Fibroblast of skin of abdomen (primary cell): ENCODE measurements at regions not wholly inside any gene's neighbourhood (a gene's known extent, or its start where the extent isn't known, plus 50 kb on each side); places are given as distances from the start of the nearest gene placed in this dataset.

Experiments used
- DNase-seq: peaks from one replicate; pipeline ENCODE4 v3.0.0-alpha.2; 2013

- DNase-seq, result no peak
Observed at GRCh38 chr5:68380078-68380477, 164.5 kb downstream of the PIK3R1 start.

GRCh38 chr5:68381060-68381459 lies 165.5 kb downstream of the PIK3R1 start:
- DNase-seq, result no peak

DNA sequence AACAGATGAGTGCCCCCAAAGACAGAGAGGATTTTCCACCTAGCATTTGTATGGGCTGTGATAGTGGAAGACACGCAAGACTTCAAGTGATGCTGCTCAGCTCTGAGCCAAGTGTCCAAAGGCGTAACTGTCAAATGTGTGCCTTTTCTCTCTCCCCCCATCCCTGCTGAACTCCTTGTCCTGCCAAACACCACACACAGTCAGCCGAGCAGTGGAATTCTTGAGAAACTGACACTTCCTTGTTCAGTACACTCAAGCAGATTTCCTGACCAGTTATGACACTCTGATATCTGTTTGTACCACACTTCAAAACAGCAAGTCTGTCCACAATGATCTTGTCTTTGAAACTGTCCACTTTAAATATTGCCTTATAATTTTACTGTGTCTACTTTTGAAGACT lies 166.4 kb downstream of the PIK3R1 start:
- no peak for DNase-seq

DNA sequence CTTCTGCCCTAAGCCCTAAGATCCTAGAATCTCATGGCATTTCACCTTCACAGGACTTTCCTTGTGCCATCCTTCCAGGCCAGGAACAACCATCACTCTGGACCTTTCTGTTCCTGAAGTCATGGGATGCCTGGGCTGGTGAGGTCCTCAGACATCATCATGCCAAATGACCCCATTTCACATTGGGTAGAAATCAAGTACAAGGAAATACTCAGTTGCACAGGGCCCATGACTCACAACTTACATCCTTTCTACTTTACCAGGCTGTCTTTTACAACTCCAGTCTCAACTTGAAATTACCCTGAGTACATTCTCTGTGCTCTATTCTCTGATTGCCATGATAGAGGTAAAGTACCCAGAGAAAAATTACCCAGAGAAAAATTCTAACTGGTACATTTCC lies 167.1 kb downstream of the PIK3R1 start:
- DNase-seq, result no peak

- DNase-seq, result no peak
Observed at GRCh38 chr5:68383888-68384310, 168.3 kb downstream of the PIK3R1 start.

GRCh38 chr5:68384936-68385594 lies 169.5 kb downstream of the PIK3R1 start:
- no peak for DNase-seq

DNA sequence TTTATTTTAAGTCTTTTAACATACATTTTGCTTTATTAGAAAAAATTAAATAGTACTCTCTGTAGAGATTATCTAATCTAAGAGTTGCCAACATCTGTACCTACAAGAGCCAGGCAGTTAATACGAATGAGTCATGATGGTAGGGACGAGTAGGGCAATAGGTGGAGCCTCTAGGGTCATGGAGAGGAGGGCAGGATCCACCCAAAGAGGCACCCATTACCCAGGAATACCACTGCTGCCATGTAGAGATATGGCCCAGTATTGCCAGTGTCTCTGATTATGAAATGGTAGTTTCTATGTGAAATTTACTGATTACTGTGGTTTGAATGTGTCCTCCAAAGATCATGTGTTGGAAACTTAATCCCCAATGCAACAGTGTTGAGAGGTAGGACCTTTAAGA lies 170.4 kb downstream of the PIK3R1 start:
- DNase-seq, result no peak

DNA sequence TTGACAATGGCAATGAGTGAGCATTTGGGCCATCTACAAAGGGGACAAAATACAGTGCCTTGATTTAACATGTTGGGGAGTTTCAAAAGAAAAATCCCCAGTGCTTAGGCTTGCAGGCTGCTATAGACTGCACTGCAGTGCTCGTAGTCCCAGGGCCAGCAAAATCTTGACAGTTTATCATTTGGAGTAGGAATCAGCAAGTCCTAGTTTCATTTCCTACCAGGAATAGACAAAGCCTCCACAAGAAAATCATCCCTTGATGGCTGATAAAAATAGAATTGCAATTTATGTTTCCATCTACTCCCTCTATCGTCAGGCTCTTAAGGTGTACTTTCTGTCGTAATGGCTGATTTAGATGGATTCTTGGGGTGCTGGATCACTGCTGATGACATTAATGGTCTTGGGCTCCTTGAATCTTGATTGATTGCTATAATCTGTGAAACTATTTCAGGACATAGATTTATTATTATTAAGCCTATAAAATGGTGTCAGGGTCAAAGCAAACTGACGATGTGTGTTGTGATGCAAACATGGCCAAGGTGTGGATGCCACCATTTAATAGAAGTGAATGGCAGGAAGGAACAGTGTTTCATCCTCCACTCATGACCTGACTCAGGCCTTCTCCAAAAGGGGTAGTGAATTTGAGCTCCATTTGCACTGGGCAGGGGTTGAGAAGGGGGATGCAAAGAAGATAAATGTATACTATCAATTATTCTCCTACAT lies 171.7 kb downstream of the PIK3R1 start:
- DNase-seq, result no peak

GRCh38 chr5:68389618-68390017 lies 174.1 kb downstream of the PIK3R1 start:
- no peak for DNase-seq

DNA sequence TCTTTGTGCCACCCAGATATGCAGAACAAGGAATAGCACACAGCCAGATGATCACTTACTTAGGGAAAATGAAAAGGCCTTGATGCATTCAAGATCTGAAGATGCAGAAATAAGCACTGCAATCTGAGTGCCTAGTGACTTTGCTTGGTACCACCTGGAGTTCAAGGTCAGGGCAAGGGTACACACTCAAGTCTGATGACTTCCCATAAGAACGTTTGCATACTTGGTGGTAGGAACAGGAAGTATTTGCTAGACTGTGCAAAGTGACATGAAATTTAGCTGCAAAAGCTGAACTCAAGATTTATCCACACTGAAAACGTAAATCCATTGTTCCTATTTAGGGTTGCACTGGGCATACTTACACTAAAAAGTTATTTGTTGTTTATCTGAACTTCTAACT lies 177.1 kb downstream of the PIK3R1 start:
- no peak for DNase-seq

- DNase-seq, result no peak
Observed at GRCh38 chr5:68395302-68395701, 179.7 kb downstream of the PIK3R1 start.

- no peak for DNase-seq
Observed at GRCh38 chr5:68395926-68396511, 180.5 kb downstream of the PIK3R1 start.

- no peak for DNase-seq
Observed at GRCh38 chr5:68396722-68397121, 181.2 kb downstream of the PIK3R1 start.

DNA sequence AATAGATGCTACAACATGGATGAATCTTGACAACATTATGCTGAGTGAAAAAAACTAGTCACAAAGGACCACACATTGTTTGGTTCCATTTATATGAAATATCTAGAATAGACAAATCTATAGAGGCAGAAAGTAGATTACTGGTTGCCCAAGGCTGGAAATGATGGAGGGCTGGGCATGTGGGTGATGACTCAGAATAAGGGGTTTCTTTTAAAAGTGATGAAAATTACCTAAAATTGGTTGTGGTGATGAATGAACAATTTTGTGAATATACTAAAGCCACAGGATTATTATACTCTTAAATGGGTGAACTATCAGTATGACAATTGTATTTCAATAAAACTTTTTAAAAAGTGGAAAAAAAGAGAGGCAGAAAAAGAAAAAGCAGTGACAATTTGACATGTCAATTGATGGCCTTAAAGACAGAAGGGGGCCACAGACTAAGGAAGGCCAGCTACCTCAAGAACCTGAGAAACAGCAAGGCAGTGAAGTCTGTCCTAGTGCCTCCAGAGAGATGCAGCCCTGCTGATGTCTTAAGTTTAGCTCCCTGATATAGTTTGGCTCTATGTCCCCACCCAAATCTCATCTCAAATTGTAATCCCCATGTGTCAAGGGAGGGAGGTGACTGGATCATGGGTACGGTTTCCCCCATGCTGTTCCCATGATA lies 182.7 kb downstream of the PIK3R1 start:
- DNase-seq, result no peak

DNA sequence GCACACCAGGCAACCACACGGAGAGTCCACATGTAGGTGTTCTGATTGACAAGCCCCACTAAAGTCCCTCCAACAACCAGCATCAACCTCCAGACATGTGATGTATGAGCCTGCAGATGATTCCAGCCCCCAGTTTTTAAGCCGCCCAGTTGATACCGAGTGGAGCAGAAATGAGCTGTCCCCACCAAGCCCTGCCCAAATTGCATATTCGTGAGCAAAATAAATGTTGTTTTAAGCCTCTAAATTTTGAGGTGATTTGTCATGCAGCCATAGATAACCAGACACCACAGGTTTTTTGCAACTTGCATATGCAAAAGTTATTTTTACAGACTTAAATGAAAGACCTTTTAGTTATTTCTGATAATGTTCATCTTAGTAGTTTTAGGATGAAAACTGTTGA lies 187.7 kb downstream of the PIK3R1 start:
- DNase-seq, result no peak

- no peak for DNase-seq
Observed at GRCh38 chr5:68404246-68404645, 188.7 kb downstream of the PIK3R1 start.

- no peak for DNase-seq
Observed at GRCh38 chr5:68405026-68405684, 189.6 kb downstream of the PIK3R1 start.

DNA sequence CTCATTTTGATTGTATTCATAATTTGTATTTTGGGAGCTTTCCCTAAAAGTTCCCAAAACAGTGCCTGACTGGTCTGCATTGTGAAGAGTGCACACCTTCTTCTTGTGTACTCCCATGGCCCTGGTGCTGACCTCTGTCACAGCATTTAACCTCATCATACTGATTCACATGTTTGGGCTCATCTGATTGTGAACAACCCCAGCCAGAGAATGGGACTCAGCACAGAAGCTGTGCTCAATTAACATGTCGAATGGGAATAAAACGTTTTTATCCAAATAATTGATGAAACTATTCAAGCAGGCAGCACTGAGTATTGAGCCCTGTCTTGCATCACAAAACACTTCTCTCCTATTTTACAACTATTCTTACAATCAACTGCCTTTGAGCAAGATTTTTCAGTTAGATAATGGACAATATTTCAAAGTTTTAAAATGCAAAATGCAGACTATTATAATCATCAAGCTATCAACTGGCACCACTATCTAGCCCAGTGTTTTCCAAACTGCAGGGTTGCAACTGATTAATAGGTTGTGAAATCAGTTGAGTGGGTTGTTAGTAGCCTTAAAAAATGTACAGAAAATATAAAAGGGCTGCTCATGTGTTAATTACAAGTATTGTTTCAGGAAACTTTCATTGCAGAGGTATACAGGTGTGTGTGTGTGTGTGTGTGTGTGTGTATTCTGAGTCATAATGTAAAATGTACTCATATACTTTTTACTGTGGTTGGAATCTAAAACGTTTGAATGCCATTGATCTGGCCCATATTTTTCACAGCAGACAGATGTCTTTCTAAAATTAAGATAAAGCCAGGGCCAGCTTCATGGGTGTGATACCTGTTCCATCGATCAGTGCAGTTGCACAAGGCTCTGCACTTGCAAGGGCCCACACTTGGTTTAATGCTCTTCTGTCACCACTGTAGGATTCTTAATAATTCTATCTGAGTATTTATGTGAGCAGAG lies 190.5 kb downstream of the PIK3R1 start:
- no peak for DNase-seq

- DNase-seq, result no peak
Observed at GRCh38 chr5:68406767-68407241, 191.2 kb downstream of the PIK3R1 start.

GRCh38 chr5:68407311-68408239 lies 192.0 kb downstream of the PIK3R1 start:
- DNase-seq, result no peak
